ENCODE measurements at regions not wholly inside any gene's neighbourhood (a gene's known extent, or its start where the extent isn't known, plus 50 kb on each side); places are given as distances from the start of the nearest gene placed in this dataset.
"Not testable (repeated sequence)": the region's sequence is repeated elsewhere in the genome, so short reads cannot be mapped to it uniquely, and the experiment has no call there.

- no peak overlapping the region for H3K4me3 ChIP-seq (ENCODE audit: low read depth, low read length)
- H3K27ac ChIP-seq (ENCODE audit: low read depth, low read length) = no peak overlapping the region
- no peaks in the 10 kb centered on the region for H3K27me3 ChIP-seq (ENCODE audit: insufficient read depth, low read length)
- no peaks in the 10 kb centered on the region for H3K79me2 ChIP-seq (ENCODE audit: control insufficient read depth, insufficient read depth, low read length, unreplicated experiment)
- H3K4me1 ChIP-seq (ENCODE audit: control insufficient read depth, insufficient read depth, low read length, unreplicated experiment) = no peaks in the 10 kb centered on the region
- no peak overlapping the region for H2AFZ ChIP-seq (ENCODE audit: low read length, unreplicated experiment)
- no peaks in the 10 kb centered on the region for H3K36me3 ChIP-seq (ENCODE audit: insufficient read depth, low read length)
These were observed 1025.9 kb upstream of the NOVA1 start for GRCh38 chr14:27623782-27624181.

GRCh38 chr14:27634056-27634970 is 1036.5 kb upstream of the NOVA1 start:
- Histone ChIP-seq H3K4me3 (ENCODE audit: low read depth, low read length) (no peak overlapping the region), H3K4me1 (ENCODE audit: control insufficient read depth, insufficient read depth, low read length, unreplicated experiment) (no peaks in the 10 kb centered on the region), H3K27me3 (ENCODE audit: insufficient read depth, low read length) (no peaks in the 10 kb centered on the region), H2AFZ (ENCODE audit: low read length, unreplicated experiment) (no peak overlapping the region), H3K79me2 (ENCODE audit: control insufficient read depth, insufficient read depth, low read length, unreplicated experiment) (no peaks in the 10 kb centered on the region), H3K27ac (ENCODE audit: low read depth, low read length) (no peak overlapping the region), H3K36me3 (ENCODE audit: insufficient read depth, low read length) (no peaks in the 10 kb centered on the region)

GRCh38 chr14:27640688-27641087 is 1042.9 kb upstream of the NOVA1 start:
- H3K4me1 ChIP-seq (ENCODE audit: control insufficient read depth, insufficient read depth, low read length, unreplicated experiment); H3K36me3 ChIP-seq (ENCODE audit: insufficient read depth, low read length); H3K79me2 ChIP-seq (ENCODE audit: control insufficient read depth, insufficient read depth, low read length, unreplicated experiment); H3K27ac ChIP-seq (ENCODE audit: low read depth, low read length); H2AFZ ChIP-seq (ENCODE audit: low read length, unreplicated experiment); H3K4me3 ChIP-seq (ENCODE audit: low read depth, low read length); H3K27me3 ChIP-seq (ENCODE audit: insufficient read depth, low read length): not testable (repeated sequence)

- Histone ChIP-seq H3K27me3 (ENCODE audit: insufficient read depth, low read length) (no peaks in the 10 kb centered on the region), H2AFZ (ENCODE audit: low read length, unreplicated experiment) (no peak overlapping the region), H3K4me1 (ENCODE audit: control insufficient read depth, insufficient read depth, low read length, unreplicated experiment) (no peaks in the 10 kb centered on the region), H3K4me3 (ENCODE audit: low read depth, low read length) (no peak overlapping the region), H3K79me2 (ENCODE audit: control insufficient read depth, insufficient read depth, low read length, unreplicated experiment) (no peaks in the 10 kb centered on the region), H3K27ac (ENCODE audit: low read depth, low read length) (no peak overlapping the region), H3K36me3 (ENCODE audit: insufficient read depth, low read length) (no peaks in the 10 kb centered on the region)
These were observed 1044.5 kb upstream of the NOVA1 start for GRCh38 chr14:27642251-27642866.

- no peaks in the 10 kb centered on the region for H3K4me1 ChIP-seq (ENCODE audit: control insufficient read depth, insufficient read depth, low read length, unreplicated experiment)
- H3K36me3 ChIP-seq (ENCODE audit: insufficient read depth, low read length) = no peaks in the 10 kb centered on the region
- H3K79me2 ChIP-seq (ENCODE audit: control insufficient read depth, insufficient read depth, low read length, unreplicated experiment) = no peaks in the 10 kb centered on the region
- H3K27me3 ChIP-seq (ENCODE audit: insufficient read depth, low read length) = no peaks in the 10 kb centered on the region
- no peak overlapping the region for H3K27ac ChIP-seq (ENCODE audit: low read depth, low read length)
- no peak overlapping the region for H2AFZ ChIP-seq (ENCODE audit: low read length, unreplicated experiment)
- no peak overlapping the region for H3K4me3 ChIP-seq (ENCODE audit: low read depth, low read length)
These were observed 1062.8 kb upstream of the NOVA1 start for GRCh38 chr14:27660683-27661082.

DNA sequence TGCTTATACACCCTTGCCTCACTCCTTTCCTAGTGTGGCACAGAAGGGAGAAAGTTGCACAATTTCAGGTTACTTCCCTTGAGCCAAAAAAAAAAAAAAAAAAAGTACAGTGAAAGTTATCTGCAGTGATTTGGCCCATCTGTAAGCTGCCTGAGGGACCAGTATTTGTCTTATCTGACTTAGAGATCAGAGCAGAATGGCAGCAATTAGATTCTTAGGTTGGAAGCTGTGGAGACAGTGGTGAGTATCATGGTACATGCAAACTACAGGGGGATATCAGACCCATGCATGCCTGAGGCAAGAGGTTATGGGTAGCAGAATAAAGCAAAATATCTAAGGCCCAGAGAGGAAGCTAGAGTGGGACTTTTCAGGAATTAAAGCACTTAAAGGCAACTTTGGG is 1070.7 kb upstream of the NOVA1 start:
- Histone ChIP-seq H3K4me1 (ENCODE audit: control insufficient read depth, insufficient read depth, low read length, unreplicated experiment) (no peaks in the 10 kb centered on the region), H3K4me3 (ENCODE audit: low read depth, low read length) (no peak overlapping the region), H3K27me3 (ENCODE audit: insufficient read depth, low read length) (no peaks in the 10 kb centered on the region), H3K79me2 (ENCODE audit: control insufficient read depth, insufficient read depth, low read length, unreplicated experiment) (no peaks in the 10 kb centered on the region), H2AFZ (ENCODE audit: low read length, unreplicated experiment) (no peak overlapping the region), H3K36me3 (ENCODE audit: insufficient read depth, low read length) (no peaks in the 10 kb centered on the region), H3K27ac (ENCODE audit: low read depth, low read length) (no peak overlapping the region)

- no peaks in the 10 kb centered on the region for H3K27me3 ChIP-seq (ENCODE audit: insufficient read depth, low read length)
- H3K36me3 ChIP-seq (ENCODE audit: insufficient read depth, low read length) = no peaks in the 10 kb centered on the region
- no peaks in the 10 kb centered on the region for H3K79me2 ChIP-seq (ENCODE audit: control insufficient read depth, insufficient read depth, low read length, unreplicated experiment)
- H3K4me1 ChIP-seq (ENCODE audit: control insufficient read depth, insufficient read depth, low read length, unreplicated experiment) = no peaks in the 10 kb centered on the region
- H3K27ac ChIP-seq (ENCODE audit: low read depth, low read length) = no peak overlapping the region
- H2AFZ ChIP-seq (ENCODE audit: low read length, unreplicated experiment) = no peak overlapping the region
- H3K4me3 ChIP-seq (ENCODE audit: low read depth, low read length) = no peak overlapping the region
These were observed 1074.2 kb upstream of the NOVA1 start for GRCh38 chr14:27672047-27672446.

GRCh38 chr14:27672811-27673737 is 1075.2 kb upstream of the NOVA1 start:
- not testable (repeated sequence) for H3K27me3 ChIP-seq (ENCODE audit: insufficient read depth, low read length); H2AFZ ChIP-seq (ENCODE audit: low read length, unreplicated experiment); H3K36me3 ChIP-seq (ENCODE audit: insufficient read depth, low read length); H3K4me1 ChIP-seq (ENCODE audit: control insufficient read depth, insufficient read depth, low read length, unreplicated experiment); H3K79me2 ChIP-seq (ENCODE audit: control insufficient read depth, insufficient read depth, low read length, unreplicated experiment); H3K27ac ChIP-seq (ENCODE audit: low read depth, low read length); H3K4me3 ChIP-seq (ENCODE audit: low read depth, low read length)

GRCh38 chr14:27686137-27686536 is 1080.5 kb upstream of the FOXG1 start:
- H3K27me3 ChIP-seq (ENCODE audit: insufficient read depth, low read length) = no peaks in the 10 kb centered on the region
- H3K4me3 ChIP-seq (ENCODE audit: low read depth, low read length) = no peak overlapping the region
- H2AFZ ChIP-seq (ENCODE audit: low read length, unreplicated experiment) = no peak overlapping the region
- H3K36me3 ChIP-seq (ENCODE audit: insufficient read depth, low read length) = no peaks in the 10 kb centered on the region
- H3K4me1 ChIP-seq (ENCODE audit: control insufficient read depth, insufficient read depth, low read length, unreplicated experiment) = no peaks in the 10 kb centered on the region
- H3K79me2 ChIP-seq (ENCODE audit: control insufficient read depth, insufficient read depth, low read length, unreplicated experiment) = no peaks in the 10 kb centered on the region
- no peak overlapping the region for H3K27ac ChIP-seq (ENCODE audit: low read depth, low read length)

- Histone ChIP-seq H2AFZ (ENCODE audit: low read length, unreplicated experiment) (no peak overlapping the region), H3K4me3 (ENCODE audit: low read depth, low read length) (no peak overlapping the region), H3K36me3 (ENCODE audit: insufficient read depth, low read length) (no peaks in the 10 kb centered on the region), H3K27ac (ENCODE audit: low read depth, low read length) (no peak overlapping the region), H3K79me2 (ENCODE audit: control insufficient read depth, insufficient read depth, low read length, unreplicated experiment) (no peaks in the 10 kb centered on the region), H3K4me1 (ENCODE audit: control insufficient read depth, insufficient read depth, low read length, unreplicated experiment) (no peaks in the 10 kb centered on the region), H3K27me3 (ENCODE audit: insufficient read depth, low read length) (no peaks in the 10 kb centered on the region)
These were observed 1077.6 kb upstream of the FOXG1 start for GRCh38 chr14:27688841-27689444.

Data from ACC112 (cell line).